K562 (cell line): ENCODE measurements at regions not wholly inside any gene's neighbourhood (a gene's known extent, or its start where the extent isn't known, plus 50 kb on each side); places are given as distances from the start of the nearest gene placed in this dataset.
A peak's percentile ranks its signal among the peaks of the same experiment; 100 is the strongest.

Experiments
- ATAC-seq: fragments of 200-7000 bp; cut with Tn5 transposase; 3 replicates; pipeline ENCODE4 v1.9.1; 2020; ENCODE audit warnings: moderate library complexity
- BruUV-seq: library from RNA; stranded (reverse); fragments of 400-500 nt; replicated peaks from 2 replicates; lab custom pipeline; 2021; lab: Mats Ljungman, UMichigan
- CTCF ChIA-PET: fragments of 300-600 bp; formaldehyde crosslinking; extraction: SDS; loops from one replicate; lab custom pipeline; 2021; ENCODE audit warnings: low intra/inter-chr PET ratio; lab: Yijun Ruan, JAX
- POLR2A ChIA-PET: fragments of 300-600, 350-650 bp; sonication (Branson Sonifier 250); formaldehyde crosslinking; extraction: SDS; loops from one replicate; lab custom pipeline; 2021; ENCODE audit warnings: antibody characterized with exemption, inconsistent platforms; lab: Yijun Ruan, JAX
- DNase-seq, 4 experiments: peaks; one replicate each; pipeline versions ENCODE4 v3.0.0 to v3.0.0-alpha.2; 2011 to 2018; ENCODE audit warnings: low spot score in 3 of 4, mixed read lengths in 3 of 4; ENCODE audit errors: extremely low read depth in 1 of 4
- FAIRE-seq: peaks from 2 replicates; lab custom pipeline; 2011; peaks lifted over from hg19 to GRCh38; lab: Jason Lieb, UNC
- H2AFZ ChIP-seq: 2 replicates; pipeline ENCODE4 v1.6.0; 2011; ENCODE audit warnings: low read depth, low read length, control low read depth, inconsistent platforms
- H3K27ac ChIP-seq: fragments of 200-600 bp; 3 replicates; pipeline ENCODE4 v1.8.0; 2011; ENCODE audit warnings: low read depth, mild to moderate bottlenecking, control low read depth, inconsistent platforms, low read length, moderate library complexity, mixed read lengths; ENCODE audit errors: extremely low read depth
- H3K27me3 ChIP-seq, 2 experiments: fragments of 300-600 bp in 1 of 2; 2 replicates in 1 of 2; 3 replicates in 1 of 2; pipeline versions ENCODE4 v1.6.0 to v1.8.0; 2011; ENCODE audit warnings: inconsistent platforms in 2 of 2, low read length in 2 of 2, mild to moderate bottlenecking in 1 of 2, mixed read lengths in 1 of 2, moderate library complexity in 1 of 2; ENCODE audit not compliant: control insufficient read depth in 2 of 2, insufficient read depth in 2 of 2
- H3K36me3 ChIP-seq: fragments of 300-600 bp; 3 replicates; pipeline ENCODE4 v1.8.0; 2011; ENCODE audit warnings: mild to moderate bottlenecking, low read length, inconsistent platforms; ENCODE audit not compliant: control insufficient read depth, insufficient read depth
- H3K4me1 ChIP-seq, 2 experiments: fragments of 200-600 bp in 1 of 2; replicated peaks in 1 of 2; 2 replicates in 1 of 2; 3 replicates in 1 of 2; pipeline versions ENCODE4 v1.5.1 to v1.8.0; 2011; ENCODE audit warnings: inconsistent platforms in 2 of 2, low read length in 2 of 2, mild to moderate bottlenecking in 1 of 2, mixed read lengths in 1 of 2, moderate library complexity in 1 of 2; ENCODE audit not compliant: control insufficient read depth in 2 of 2, insufficient read depth in 2 of 2
- H3K4me2 ChIP-seq: 2 replicates; pipeline ENCODE4 v1.6.1; 2011; ENCODE audit warnings: low read length, control low read depth, inconsistent platforms, mixed read lengths; ENCODE audit not compliant: insufficient read depth
- H3K4me3 ChIP-seq: fragments of 200-600 bp; sonication (generic), shearing (Covaris generic); 2 replicates; pipeline ENCODE4 v1.5.1; 2016; ENCODE audit warnings: control low read depth, inconsistent platforms
- H3K79me2 ChIP-seq: fragments of 200-600 bp; 3 replicates; pipeline ENCODE4 v1.8.0; 2011; ENCODE audit warnings: low read length, inconsistent platforms; ENCODE audit not compliant: control insufficient read depth, insufficient read depth
- H3K9ac ChIP-seq, 2 experiments: 2 replicates each; pipeline versions ENCODE4 v1.6.0 to v1.6.1; 2011; ENCODE audit warnings: low read depth in 2 of 2, low read length in 2 of 2, control low read depth in 1 of 2, inconsistent platforms in 1 of 2, mild to moderate bottlenecking in 1 of 2, mixed read lengths in 1 of 2; ENCODE audit not compliant: insufficient read depth in 1 of 2
- H3K9me1 ChIP-seq: one replicate; pipeline ENCODE4 v1.6.0; 2011; ENCODE audit warnings: inconsistent platforms, mild to moderate bottlenecking, low read length, moderate library complexity; ENCODE audit not compliant: control insufficient read depth, insufficient read depth
- H3K9me3 ChIP-seq: replicated peaks from 2 replicates; pipeline ENCODE4 v1.5.1; 2011; ENCODE audit warnings: low read depth, low read length, inconsistent platforms; ENCODE audit not compliant: control insufficient read depth, insufficient read depth
- H4K20me1 ChIP-seq: replicated peaks from 2 replicates; pipeline ENCODE4 v1.6.1; 2011; ENCODE audit warnings: low read length, inconsistent platforms, mixed read lengths; ENCODE audit not compliant: control insufficient read depth, insufficient read depth
- FOXJ2 ChIP-seq: fragments of 200-800 bp; sonication (Bioruptor generic); IDR thresholded peaks from 2 replicates; pipeline ENCODE4 v1.6.1; 2016; ENCODE audit warnings: missing genetic modification characterization, missing compliant biosample characterization
- FOXK2 ChIP-seq, 2 experiments: fragments of 450-650 bp; IDR thresholded peaks in 1 of 2; conservative IDR thresholded peaks in 1 of 2; 2 replicates each; pipeline ENCODE4 v1.6.1; 2016; ENCODE audit warnings: low read depth in 2 of 2, mild to moderate bottlenecking in 1 of 2
- LARP7 ChIP-seq: fragments of 450-650 bp; IDR thresholded peaks from 2 replicates; pipeline ENCODE4 v1.6.1; 2016
- POLR2H ChIP-seq: IDR thresholded peaks from 2 replicates; pipeline ENCODE4 v1.6.1; 2016; ENCODE audit warnings: missing genetic modification characterization, low read depth, mild to moderate bottlenecking, control low read depth, missing compliant biosample characterization, moderate library complexity
- SRF ChIP-seq, 2 experiments: fragments of 250-450, 450-650 bp in 1 of 2; sonication (Bioruptor Pico) in 1 of 2; sonication (generic) in 1 of 2; formaldehyde crosslinking; IDR thresholded peaks; 2 replicates each; pipeline versions ENCODE4 v1.5.0 to v1.5.1; 2020 to 2022; ENCODE audit warnings: mild to moderate bottlenecking in 1 of 2, missing genetic modification reagents in 1 of 2
- ZNF431 ChIP-seq: sonication (generic); formaldehyde crosslinking; IDR thresholded peaks from 2 replicates; pipeline ENCODE4 v1.8.0; 2022; ENCODE audit warnings: mild to moderate bottlenecking, missing genetic modification reagents
- WGBS: fragments of 100-300 bp; shearing (Covaris generic); methylation state at CpG from one replicate; pipeline ENCODE4 v1.1.6; 2016; ENCODE audit warnings: low coverage, mixed read lengths; ENCODE audit not compliant: insufficient coverage; ENCODE audit errors: missing lambda C conversion rate; 5-methylcytosine and 5-hydroxymethylcytosine counted together
- in situ Hi-C: fragments of 300-500 bp; cut with MboI; formaldehyde crosslinking; loops from 4 replicates; pipeline ENCODE4 v1.15.0; 2018; ENCODE audit warnings: inconsistent platforms, mixed read lengths
- intact Hi-C: fragments of 100-400 bp; cut with micrococcal nuclease; formaldehyde crosslinking; loops from 2 replicates; pipeline ENCODE4 v1.14.2; 2022
- TF ChIP-seq, protein P1 (sequence below), 2 experiments: fragments of 450-650 bp in 1 of 2; sonication (generic) in 1 of 2; formaldehyde crosslinking in 1 of 2; IDR thresholded peaks; 2 replicates each; pipeline versions ENCODE4 v1.7.1 to v1.9.0; 2016 to 2022; ENCODE audit warnings: inconsistent platforms in 1 of 2, mild to moderate bottlenecking in 1 of 2, missing genetic modification reagents in 1 of 2

DNA sequence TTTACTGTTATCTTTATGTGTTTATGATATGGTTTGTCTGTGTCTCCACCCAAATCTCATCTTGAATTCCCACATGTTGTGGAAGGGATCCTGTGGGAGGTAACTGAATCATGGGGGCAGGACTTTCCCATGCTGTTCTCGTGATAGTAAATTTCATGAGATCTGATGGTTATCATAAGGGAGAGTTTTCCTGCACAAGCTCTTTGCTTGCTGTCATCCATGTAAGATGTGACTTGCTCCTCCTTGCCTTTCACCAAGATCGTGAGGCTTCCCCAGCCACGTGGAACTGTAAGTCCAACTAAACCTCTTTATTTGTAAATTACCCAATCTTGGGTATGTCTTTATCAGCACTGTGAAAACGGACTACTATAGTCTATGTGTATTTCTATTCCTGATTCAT, 539.0 kb downstream of the ARL4A start:
- POLR2A ChIA-PET: interaction anchor here (0.7 kb wide), 1 partner anchor 27 kb away, joined by 3 read pairs; no protein-coding TSS in a partner anchor
- no peak overlapping the region for H3K27ac ChIP-seq
- DNase-seq: peak in 1 of 4 experiments; percentile 3
- H3K36me3 ChIP-seq: no peaks in the 10 kb centered on the region
- H2AFZ ChIP-seq: no peak overlapping the region
- no peaks in the 10 kb centered on the region for H4K20me1 ChIP-seq
- no TSS peak for BruUV-seq
- no peaks in the 10 kb centered on the region for H3K9me1 ChIP-seq
- CTCF ChIA-PET: no interaction called here
- no peak overlapping the region for H3K4me3 ChIP-seq
- H3K4me1 ChIP-seq: no peaks in the 10 kb centered on the region
- intact Hi-C loops: no loop called here
- H3K4me2 ChIP-seq: no peak overlapping the region
- in situ Hi-C loops: no loop called here
- FAIRE-seq: no peak
- H3K79me2 ChIP-seq: no peaks in the 10 kb centered on the region
- H3K27me3 ChIP-seq: no peaks in the 10 kb centered on the region
- ATAC-seq: no peak
- WGBS: 12% methylated on average over 4 of the region's 4 CpGs
- TF ChIP-seq FOXJ2 (tag) (no peak), FOXK2 (conservative IDR thresholded peaks at IDR 0.05 in 1 of 2, IDR thresholded peaks at IDR 0.05 in 1 of 2; ENCODE audit: low read depth in 2 of 2) (no peak), ZNF431 (CRISPR knock-in tag) (peak; percentile 94), LARP7 (no peak)
- no peak overlapping the region for H3K9ac ChIP-seq
- H3K9me3 ChIP-seq: no peaks in the 10 kb centered on the region; the same call in 1 of the 2 replicates

DNA sequence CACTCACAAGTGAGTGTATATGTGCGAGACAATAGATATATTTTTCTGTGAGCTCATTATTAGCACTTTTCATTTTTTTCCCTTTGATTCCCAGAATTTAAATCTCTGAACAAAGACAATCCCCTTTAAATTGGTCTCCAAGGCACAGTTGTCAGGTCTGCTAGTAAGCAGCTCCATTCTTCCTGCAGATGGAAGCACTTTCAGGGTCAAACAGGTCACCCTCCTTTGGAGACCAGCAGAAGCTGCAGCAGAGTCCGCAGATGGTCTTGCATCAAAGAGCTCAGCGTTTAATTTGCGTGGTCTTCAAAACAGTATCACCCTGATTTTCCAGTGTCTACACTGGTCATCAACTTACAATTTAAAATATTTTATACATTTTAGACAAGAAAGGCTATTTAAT, 543.8 kb downstream of the ARL4A start:
- Histone ChIP-seq H2AFZ (no peak overlapping the region), H3K9ac (no peak overlapping the region), H3K4me2 (no peak overlapping the region), H3K79me2 (no peaks in the 10 kb centered on the region), H3K4me1 (no peaks in the 10 kb centered on the region), H3K27ac (no peak overlapping the region), H3K9me3 (no peaks in the 10 kb centered on the region; the same call in 1 of the 2 replicates), H3K27me3 (no peaks in the 10 kb centered on the region), H3K4me3 (no peak overlapping the region), H4K20me1 (no peaks in the 10 kb centered on the region), H3K36me3 (no peaks in the 10 kb centered on the region), H3K9me1 (no peaks in the 10 kb centered on the region)
- intact Hi-C loops (no loop called here), in situ Hi-C loops (no loop called here)
- CTCF ChIA-PET: no interaction called here
- no TSS peak for BruUV-seq
- FAIRE-seq (no peak), ATAC-seq (no peak), DNase-seq (peak in 1 of 4 experiments; percentile 6)
- WGBS: 28% methylated on average over 4 of the region's 4 CpGs
- POLR2A ChIA-PET: interaction anchor here (0.7 to 1.0 kb wide), 2 partner anchors 11 to 542 kb away, joined by 3 to 4 read pairs; no protein-coding TSS in a partner anchor
- TF ChIP-seq SRF (CRISPR knock-in tag; IDR thresholded peaks at IDR 0.05): no peak
- no peak for TF ChIP-seq POLR2H (tag)
- TF ChIP-seq, protein P1, sequence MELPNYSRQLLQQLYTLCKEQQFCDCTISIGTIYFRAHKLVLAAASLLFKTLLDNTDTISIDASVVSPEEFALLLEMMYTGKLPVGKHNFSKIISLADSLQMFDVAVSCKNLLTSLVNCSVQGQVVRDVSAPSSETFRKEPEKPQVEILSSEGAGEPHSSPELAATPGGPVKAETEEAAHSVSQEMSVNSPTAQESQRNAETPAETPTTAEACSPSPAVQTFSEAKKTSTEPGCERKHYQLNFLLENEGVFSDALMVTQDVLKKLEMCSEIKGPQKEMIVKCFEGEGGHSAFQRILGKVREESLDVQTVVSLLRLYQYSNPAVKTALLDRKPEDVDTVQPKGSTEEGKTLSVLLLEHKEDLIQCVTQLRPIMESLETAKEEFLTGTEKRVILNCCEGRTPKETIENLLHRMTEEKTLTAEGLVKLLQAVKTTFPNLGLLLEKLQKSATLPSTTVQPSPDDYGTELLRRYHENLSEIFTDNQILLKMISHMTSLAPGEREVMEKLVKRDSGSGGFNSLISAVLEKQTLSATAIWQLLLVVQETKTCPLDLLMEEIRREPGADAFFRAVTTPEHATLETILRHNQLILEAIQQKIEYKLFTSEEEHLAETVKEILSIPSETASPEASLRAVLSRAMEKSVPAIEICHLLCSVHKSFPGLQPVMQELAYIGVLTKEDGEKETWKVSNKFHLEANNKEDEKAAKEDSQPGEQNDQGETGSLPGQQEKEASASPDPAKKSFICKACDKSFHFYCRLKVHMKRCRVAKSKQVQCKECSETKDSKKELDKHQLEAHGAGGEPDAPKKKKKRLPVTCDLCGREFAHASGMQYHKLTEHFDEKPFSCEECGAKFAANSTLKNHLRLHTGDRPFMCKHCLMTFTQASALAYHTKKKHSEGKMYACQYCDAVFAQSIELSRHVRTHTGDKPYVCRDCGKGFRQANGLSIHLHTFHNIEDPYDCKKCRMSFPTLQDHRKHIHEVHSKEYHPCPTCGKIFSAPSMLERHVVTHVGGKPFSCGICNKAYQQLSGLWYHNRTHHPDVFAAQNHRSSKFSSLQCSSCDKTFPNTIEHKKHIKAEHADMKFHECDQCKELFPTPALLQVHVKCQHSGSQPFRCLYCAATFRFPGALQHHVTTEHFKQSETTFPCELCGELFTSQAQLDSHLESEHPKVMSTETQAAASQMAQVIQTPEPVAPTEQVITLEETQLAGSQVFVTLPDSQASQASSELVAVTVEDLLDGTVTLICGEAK (IDR thresholded peaks at IDR 0.05): no peak
- TF ChIP-seq, protein P1 (CRISPR knock-in tag; IDR thresholded peaks at IDR 0.05): no peak
